A172 (cell line): ENCODE measurements at regions not wholly inside any gene's neighbourhood (a gene's known extent, or its start where the extent isn't known, plus 50 kb on each side); places are given as distances from the start of the nearest gene placed in this dataset.

Experiments used
- DNase-seq: peaks from one replicate; pipeline ENCODE4 v3.0.0-alpha.2; 2015; ENCODE audit warnings: low spot score

DNA sequence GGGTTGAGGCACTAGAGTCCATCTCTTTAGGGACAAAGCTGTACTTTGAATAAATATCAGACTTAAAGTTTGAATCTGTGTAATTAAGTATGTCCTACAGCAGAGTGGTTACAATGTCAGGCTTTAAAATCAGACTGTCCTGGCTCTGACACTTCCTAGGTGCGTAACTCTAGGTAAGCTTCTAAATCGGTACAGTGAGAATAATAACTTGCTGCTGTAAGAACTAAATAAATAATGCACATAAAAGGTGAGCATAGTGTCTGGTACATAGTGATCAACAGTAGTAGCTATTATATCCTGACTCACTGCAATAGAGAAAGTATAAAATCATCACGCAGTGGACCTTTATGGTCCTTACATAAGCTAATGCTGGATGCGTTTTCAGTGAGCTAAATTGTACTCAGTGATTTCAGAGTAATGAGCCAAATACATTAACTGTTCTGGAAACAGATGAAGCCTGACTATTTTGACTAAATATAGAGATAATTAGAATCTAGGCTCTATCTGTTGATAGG lies 72.2 kb upstream of the PDK4 start:
- no peak for DNase-seq

DNA sequence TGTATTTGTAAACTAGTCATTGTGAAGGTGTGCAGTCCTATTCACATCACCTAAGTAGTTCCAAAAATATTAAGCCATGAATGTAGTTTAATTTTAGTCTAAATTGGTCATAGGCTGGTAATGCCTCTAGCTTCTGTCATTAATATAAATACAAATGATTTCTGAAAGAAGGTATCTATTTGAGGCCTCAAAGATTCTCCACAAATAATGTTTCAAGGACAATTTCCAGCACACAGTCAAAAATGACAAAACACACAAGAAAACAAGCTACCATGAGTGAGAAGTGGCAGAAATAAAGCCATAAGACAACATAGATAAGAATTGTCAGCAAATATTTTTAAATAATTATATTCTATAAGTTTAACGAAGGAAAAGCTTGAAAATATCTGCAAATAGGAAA lies 66.7 kb upstream of the PDK4 start:
- no peak for DNase-seq

GRCh38 chr7:95660023-95660434 lies 63.7 kb upstream of the PDK4 start:
- DNase-seq: no peak

DNA sequence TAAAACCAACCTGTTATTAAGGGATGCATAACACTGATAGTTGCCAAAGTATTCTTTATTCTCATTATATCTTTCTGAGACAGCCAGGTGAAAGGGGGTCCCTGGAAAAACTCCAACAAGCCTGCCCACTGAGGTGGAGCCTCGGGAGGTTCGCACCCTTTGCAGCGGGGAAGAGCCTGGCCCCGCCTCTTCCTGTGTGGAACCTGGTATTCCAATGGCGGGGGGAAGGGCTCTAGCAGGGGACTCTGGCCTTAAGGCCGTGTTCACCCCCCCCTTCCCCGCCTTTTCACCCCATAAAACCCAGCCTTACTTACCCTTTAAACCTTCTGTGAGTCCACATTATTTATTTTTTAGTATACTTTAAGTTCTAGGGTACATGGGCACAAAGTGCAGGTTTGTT lies 62.4 kb upstream of the PDK4 start:
- no peak for DNase-seq

GRCh38 chr7:95649546-95649945 lies 53.2 kb upstream of the PDK4 start:
- no peak for DNase-seq

GRCh38 chr7:95646350-95646749 lies 50.0 kb upstream of the PDK4 start:
- DNase-seq: no peak
